Frontal cortex (tissue), 3 donors: ENCODE measurements at regions not wholly inside any gene's neighbourhood (a gene's known extent, or its start where the extent isn't known, plus 50 kb on each side); places are given as distances from the start of the nearest gene placed in this dataset.

Source experiments
- DNase-seq, 2 donors: peaks; one replicate each; pipeline ENCODE4 v3.0.0; 2012; ENCODE audit warnings: low spot score in 2 of 2
- FAIRE-seq: peaks from 2 replicates; lab custom pipeline; 2012; peaks lifted over from hg19 to GRCh38; lab: Jason Lieb, UNC
- donor health status: control.
- donor health status: control.
- donor health status: control.

GRCh38 chr12:58176296-58176869, 235.0 kb downstream of the ATP23 start:
- FAIRE-seq = no peak
- no peak for DNase-seq

- DNase-seq = no peak
- FAIRE-seq = no peak
These were observed 236.0 kb downstream of the ATP23 start for GRCh38 chr12:58177366-58177765.

- no peak for FAIRE-seq
- DNase-seq = no peak
These were observed 242.8 kb downstream of the ATP23 start for GRCh38 chr12:58184212-58184611.

- DNase-seq = no peak
- no peak for FAIRE-seq
These were observed 245.0 kb downstream of the ATP23 start for GRCh38 chr12:58186401-58186800.

- FAIRE-seq (no peak), DNase-seq (no peak)
These were observed 245.5 kb downstream of the ATP23 start for GRCh38 chr12:58186914-58187313.

GRCh38 chr12:58189030-58189429, 247.7 kb downstream of the ATP23 start:
- no peak for DNase-seq
- FAIRE-seq = no peak

GRCh38 chr12:58189893-58190292, 248.5 kb downstream of the ATP23 start:
- no peak for FAIRE-seq
- DNase-seq = no peak

- no peak for FAIRE-seq
- DNase-seq = no peak
These were observed 249.3 kb downstream of the ATP23 start for GRCh38 chr12:58190618-58191017.

GRCh38 chr12:58196971-58197370, 255.6 kb downstream of the ATP23 start:
- DNase-seq (no peak), FAIRE-seq (no peak)

- DNase-seq (no peak), FAIRE-seq (no peak)
These were observed 261.8 kb downstream of the ATP23 start for GRCh38 chr12:58202933-58203718.

- FAIRE-seq (no peak), DNase-seq (no peak)
These were observed 262.7 kb downstream of the ATP23 start for GRCh38 chr12:58204071-58204470.

GRCh38 chr12:58206876-58207275, 265.5 kb downstream of the ATP23 start:
- DNase-seq = no peak
- FAIRE-seq = no peak

- no peak for FAIRE-seq
- no peak for DNase-seq
These were observed 269.8 kb downstream of the ATP23 start for GRCh38 chr12:58211211-58211610.

GRCh38 chr12:58217130-58217529, 275.8 kb downstream of the ATP23 start:
- FAIRE-seq = no peak
- no peak for DNase-seq

- DNase-seq (no peak), FAIRE-seq (no peak)
These were observed 283.3 kb downstream of the ATP23 start for GRCh38 chr12:58224536-58225105.

GRCh38 chr12:58225203-58225877, 284.0 kb downstream of the ATP23 start:
- no peak for DNase-seq
- FAIRE-seq = no peak

GRCh38 chr12:58233886-58234285, 292.5 kb downstream of the ATP23 start:
- FAIRE-seq (no peak), DNase-seq (no peak)

- DNase-seq (no peak), FAIRE-seq (no peak)
These were observed 297.0 kb downstream of the ATP23 start for GRCh38 chr12:58238411-58238810.

GRCh38 chr12:58241099-58241498, 299.7 kb downstream of the ATP23 start:
- no peak for FAIRE-seq
- DNase-seq = no peak

GRCh38 chr12:58242796-58243630, 301.6 kb downstream of the ATP23 start:
- FAIRE-seq (no peak), DNase-seq (no peak)
